CD4-positive, alpha-beta T cell treated with Interleukin-6 for 4 hours (primary cell): ENCODE measurements at regions not wholly inside any gene's neighbourhood (a gene's known extent, or its start where the extent isn't known, plus 50 kb on each side); places are given as distances from the start of the nearest gene placed in this dataset.
"Not testable (repeated sequence)": the region's sequence is repeated elsewhere in the genome, so short reads cannot be mapped to it uniquely, and the experiment has no call there.

Experiments
- DNase-seq: peaks from one replicate; pipeline ENCODE4 v3.0.0-alpha.2; 2020; ENCODE audit warnings: mixed read lengths

GRCh38 chr3:150148227-150148626 is 177.5 kb upstream of the PFN2 start:
- DNase-seq: no peak

GRCh38 chr3:150147776-150148175 is 177.1 kb upstream of the PFN2 start:
- no peak for DNase-seq

- no peak for DNase-seq
Observed at GRCh38 chr3:150146991-150147761, 176.5 kb upstream of the PFN2 start.

GRCh38 chr3:150145659-150146058 is 175.0 kb upstream of the PFN2 start:
- DNase-seq: no peak

- no peak for DNase-seq
Observed at GRCh38 chr3:150144191-150144708, 173.6 kb upstream of the PFN2 start.

GRCh38 chr3:150142936-150143335 is 172.2 kb upstream of the PFN2 start:
- no peak for DNase-seq

- no peak for DNase-seq
Observed at GRCh38 chr3:150141790-150142326, 171.2 kb upstream of the PFN2 start.

GRCh38 chr3:150140614-150141321 is 170.1 kb upstream of the PFN2 start:
- DNase-seq: no peak

- DNase-seq: no peak
Observed at GRCh38 chr3:150138824-150139223, 168.1 kb upstream of the PFN2 start.

- no peak for DNase-seq
Observed at GRCh38 chr3:150136242-150136641, 165.5 kb upstream of the PFN2 start.

- no peak for DNase-seq
Observed at GRCh38 chr3:150135287-150135721, 164.6 kb upstream of the PFN2 start.

- DNase-seq: no peak
Observed at GRCh38 chr3:150133293-150133692, 162.6 kb upstream of the PFN2 start.

- DNase-seq: no peak
Observed at GRCh38 chr3:150132101-150132749, 161.5 kb upstream of the PFN2 start.

- DNase-seq: no peak
Observed at GRCh38 chr3:150131663-150132062, 161.0 kb upstream of the PFN2 start.

GRCh38 chr3:150130404-150131100 is 159.9 kb upstream of the PFN2 start:
- no peak for DNase-seq

GRCh38 chr3:150129166-150129565 is 158.5 kb upstream of the PFN2 start:
- no peak for DNase-seq

GRCh38 chr3:150128126-150128525 is 157.4 kb upstream of the PFN2 start:
- no peak for DNase-seq

GRCh38 chr3:150127011-150127490 is 156.4 kb upstream of the PFN2 start:
- no peak for DNase-seq

- no peak for DNase-seq
Observed at GRCh38 chr3:150124142-150124541, 153.4 kb upstream of the PFN2 start.

- DNase-seq: not testable (repeated sequence)
Observed at GRCh38 chr3:150123249-150123648, 152.6 kb upstream of the PFN2 start.

GRCh38 chr3:150118219-150118618 is 147.5 kb upstream of the PFN2 start:
- no peak for DNase-seq

- DNase-seq: no peak
Observed at GRCh38 chr3:150117076-150117475, 146.4 kb upstream of the PFN2 start.

GRCh38 chr3:150116196-150116595 is 145.5 kb upstream of the PFN2 start:
- no peak for DNase-seq
